Activated gamma-delta T cell treated with anti-CD3 and anti-CD28 coated beads, Interleukin-2, amount 50 U/mL, for 16 hours (primary cell): ENCODE measurements at regions not wholly inside any gene's neighbourhood (a gene's known extent, or its start where the extent isn't known, plus 50 kb on each side); places are given as distances from the start of the nearest gene placed in this dataset.
"Not testable (repeated sequence)": the region's sequence is repeated elsewhere in the genome, so short reads cannot be mapped to it uniquely, and the experiment has no call there.

Experiments used
- DNase-seq: peaks from one replicate; pipeline ENCODE4 v3.0.0-alpha.2; 2020; ENCODE audit warnings: low read depth

DNA sequence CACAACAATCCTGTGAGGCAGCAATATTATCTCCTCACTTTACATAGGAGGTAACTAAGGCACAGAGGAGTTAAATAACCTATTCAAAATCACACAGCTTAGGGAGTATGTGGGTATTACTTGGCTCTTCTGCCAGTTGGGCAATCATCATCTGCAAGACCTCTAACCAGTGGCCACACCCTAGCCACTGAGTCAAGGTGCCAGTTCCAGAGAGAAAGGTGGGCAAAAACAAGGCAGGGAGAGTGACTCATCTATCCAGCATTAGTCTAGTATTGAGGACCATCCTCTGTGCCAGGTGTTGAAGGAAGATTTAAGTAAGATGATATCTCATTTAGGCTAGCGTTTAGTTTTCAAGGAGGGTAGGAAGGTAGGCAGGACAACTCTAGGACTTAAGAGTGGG, 113.9 kb upstream of the EOLA2 start:
- no peak for DNase-seq

- no peak for DNase-seq
These were observed 120.4 kb upstream of the EOLA2 start for GRCh38 chrX:150058728-150059127.

DNA sequence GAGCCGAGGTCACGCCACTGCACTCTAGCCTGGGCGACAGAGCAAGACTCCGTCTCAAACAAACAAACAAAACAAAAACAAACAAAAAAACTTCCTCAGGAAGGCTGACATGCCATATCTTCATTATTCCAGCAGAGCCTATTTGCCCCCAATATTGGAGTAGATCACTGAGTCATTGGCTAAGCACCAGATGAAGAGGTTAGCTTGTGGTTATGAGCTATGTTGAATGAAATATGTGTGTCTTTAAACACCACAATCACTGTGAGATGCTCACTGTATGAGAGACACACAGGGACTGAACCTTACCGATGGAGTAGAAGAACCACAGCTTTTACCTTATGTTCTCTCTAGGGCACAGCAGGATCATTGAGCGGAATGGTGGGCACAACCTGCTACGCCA, 122.1 kb upstream of the EOLA2 start:
- DNase-seq = no peak

DNA sequence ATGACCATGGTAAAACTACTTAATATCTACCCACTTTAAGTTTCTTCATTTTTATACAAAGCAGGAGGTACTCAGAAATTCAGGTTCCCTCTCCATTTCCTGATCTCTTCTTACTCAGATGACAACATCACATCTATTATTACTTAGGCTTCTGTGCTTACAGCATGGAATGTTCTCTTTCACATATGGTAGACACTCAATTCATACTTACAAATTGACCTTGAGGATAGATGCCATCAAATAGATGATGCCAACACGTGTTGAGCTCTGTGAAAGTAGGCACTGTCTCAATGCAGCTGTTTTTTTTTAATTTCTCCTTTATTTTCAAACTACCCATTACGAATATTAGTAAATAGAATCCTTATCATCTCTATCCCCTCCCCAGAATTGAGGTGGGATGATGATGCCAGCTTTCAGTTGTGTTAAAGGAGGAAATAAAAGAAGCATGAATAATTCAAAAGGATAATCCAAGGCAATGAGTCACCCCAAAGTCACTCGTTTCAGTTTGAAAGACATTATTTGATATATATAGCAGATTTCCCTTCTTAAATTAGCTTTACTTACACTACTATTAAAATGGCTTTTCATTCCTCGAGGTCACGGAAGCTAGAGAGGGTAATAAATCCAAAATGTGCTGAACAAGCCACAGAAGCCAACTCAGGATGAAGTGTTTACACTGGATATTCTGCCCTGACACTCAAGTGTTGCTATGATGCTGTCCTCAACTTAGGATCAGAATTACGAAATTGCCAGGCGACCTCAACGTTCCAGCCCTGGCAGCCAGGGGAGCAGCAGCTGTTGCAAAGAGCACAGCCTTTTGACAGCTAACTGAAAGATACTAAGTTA, 124.2 kb upstream of the EOLA2 start:
- DNase-seq = no peak

DNA sequence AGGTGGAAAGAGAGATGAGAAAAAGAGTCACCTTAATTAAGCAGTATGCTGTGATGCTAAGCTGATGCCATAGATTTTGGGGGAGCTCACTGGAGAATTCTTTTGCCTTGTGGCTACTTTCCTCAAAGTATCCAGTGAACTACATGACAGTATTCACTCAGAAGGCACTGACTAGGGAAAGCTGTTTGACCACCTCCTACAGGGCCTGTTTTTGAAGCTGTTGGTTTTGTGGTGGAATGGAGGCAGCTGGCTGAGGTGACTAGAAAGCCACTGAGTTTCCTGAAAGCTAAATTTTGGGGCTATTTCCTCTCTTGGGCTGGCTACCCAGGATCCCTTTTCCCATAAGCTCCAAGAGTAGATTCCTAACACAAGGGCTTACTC, 124.8 kb upstream of the EOLA2 start:
- no peak for DNase-seq

- DNase-seq = no peak
These were observed 125.4 kb upstream of the EOLA2 start for GRCh38 chrX:150063674-150064073.

GRCh38 chrX:150074175-150074574, 135.9 kb upstream of the EOLA2 start:
- no peak for DNase-seq

GRCh38 chrX:150080497-150080896, 142.2 kb upstream of the EOLA2 start:
- DNase-seq = no peak

GRCh38 chrX:150081076-150081475, 142.8 kb upstream of the EOLA2 start:
- no peak for DNase-seq

- DNase-seq = no peak
These were observed 146.4 kb upstream of the EOLA2 start for GRCh38 chrX:150084496-150085229.

DNA sequence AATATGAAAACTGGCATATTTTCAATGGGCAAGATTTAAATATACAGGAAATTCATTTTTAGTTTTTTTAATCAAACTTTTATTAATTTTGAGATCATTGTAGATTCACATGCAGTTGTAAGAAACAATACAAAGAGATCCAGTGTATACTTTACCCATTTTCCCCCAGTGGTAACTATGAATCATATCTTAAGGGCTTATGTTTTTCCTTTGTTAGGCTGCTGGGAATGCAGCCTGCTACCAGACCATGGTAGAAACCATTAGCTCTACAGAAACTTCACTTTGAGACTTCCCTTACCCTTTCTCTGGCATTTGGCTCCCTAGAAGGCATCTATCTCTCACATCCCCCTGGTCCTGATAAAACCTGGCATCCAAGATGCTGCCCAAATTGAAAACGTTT, 147.6 kb upstream of the EOLA2 start:
- DNase-seq = no peak

DNA sequence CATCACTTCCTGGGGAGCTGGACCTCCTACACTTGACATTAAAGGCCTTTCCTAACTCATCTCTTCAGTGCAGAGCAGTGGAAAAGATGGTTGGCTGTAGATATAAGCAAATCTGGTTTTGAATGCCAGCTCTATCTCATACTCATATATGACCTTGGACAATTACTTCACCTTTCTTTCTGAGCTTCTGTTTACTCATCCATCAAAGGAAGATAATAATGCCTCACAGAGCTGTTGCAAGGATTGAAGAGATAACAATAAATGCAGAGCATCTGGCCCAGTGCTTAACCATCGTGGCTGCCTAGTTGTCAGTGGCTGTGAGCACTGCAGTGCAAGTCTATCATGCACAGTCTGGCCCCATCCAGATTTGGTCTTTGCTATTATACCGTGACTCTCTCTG, 148.1 kb upstream of the EOLA2 start:
- DNase-seq = no peak

DNA sequence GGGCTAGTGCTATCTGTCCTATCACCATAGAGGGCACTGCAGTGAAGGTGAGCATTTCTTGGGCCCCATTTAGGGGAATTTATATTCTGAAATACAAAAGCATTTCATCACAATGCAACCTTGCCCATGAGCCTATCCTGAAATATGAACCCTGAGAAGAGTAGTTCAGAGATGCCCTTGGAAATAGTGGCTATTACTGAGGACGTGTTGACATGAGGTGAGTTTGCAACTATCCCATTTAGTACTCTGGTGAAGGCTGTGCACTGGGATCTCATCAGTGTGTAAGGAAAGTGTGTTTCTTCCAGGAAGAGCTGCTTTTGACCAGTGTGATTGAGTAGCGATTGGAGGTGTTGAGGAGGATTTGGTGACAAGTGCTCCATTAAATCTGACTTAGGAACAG, 149.3 kb upstream of the EOLA2 start:
- no peak for DNase-seq

GRCh38 chrX:150088042-150088441, 149.8 kb upstream of the EOLA2 start:
- DNase-seq = no peak

- DNase-seq = no peak
These were observed 150.7 kb upstream of the EOLA2 start for GRCh38 chrX:150088766-150089518.

DNA sequence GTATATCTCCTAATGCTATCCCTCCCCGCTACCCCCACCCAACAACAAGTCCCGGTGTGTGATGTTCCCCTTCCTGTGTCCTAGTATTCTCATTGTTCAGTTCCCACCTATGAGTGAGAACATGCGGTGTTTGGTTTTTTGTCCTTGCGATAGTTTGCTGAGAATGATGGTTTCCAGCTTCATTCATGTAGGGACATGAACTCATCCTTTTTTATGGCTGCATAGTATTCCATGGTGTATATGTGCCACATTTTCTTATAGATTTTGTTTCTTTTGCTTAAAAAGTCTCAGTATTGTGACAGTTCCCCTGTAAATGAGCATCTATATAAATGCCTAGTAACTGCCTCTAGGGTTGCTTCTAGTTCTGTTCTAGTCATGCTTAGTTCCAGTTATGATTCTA, 153.0 kb upstream of the EOLA2 start:
- not testable (repeated sequence) for DNase-seq

- no peak for DNase-seq
These were observed 154.3 kb upstream of the EOLA2 start for GRCh38 chrX:150092549-150092948.

GRCh38 chrX:150094375-150094774, 156.1 kb upstream of the EOLA2 start:
- no peak for DNase-seq

GRCh38 chrX:150094996-150095395, 156.7 kb upstream of the EOLA2 start:
- no peak for DNase-seq

DNA sequence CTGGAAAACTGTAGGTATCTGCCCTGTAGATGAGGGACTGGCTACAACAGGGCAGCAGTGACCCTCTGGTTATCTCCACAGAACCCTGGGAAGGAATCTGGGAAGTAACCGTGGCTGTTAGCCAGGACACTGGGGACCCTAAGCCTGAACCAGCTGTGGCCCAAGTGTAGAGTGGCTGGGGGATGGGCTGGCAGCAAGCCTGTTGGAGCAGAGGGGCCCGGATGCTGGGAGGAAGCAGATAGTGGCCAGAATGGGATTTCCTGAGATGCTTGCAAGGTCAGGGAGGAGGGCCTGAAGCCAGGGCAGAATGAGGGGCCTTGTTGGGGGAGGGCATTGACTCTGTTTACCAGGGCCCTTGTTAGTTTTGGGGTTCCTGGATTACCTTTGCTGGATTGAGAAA, 161.0 kb upstream of the EOLA2 start:
- no peak for DNase-seq

- no peak for DNase-seq
These were observed 162.0 kb upstream of the EOLA2 start for GRCh38 chrX:150100261-150100660.

DNA sequence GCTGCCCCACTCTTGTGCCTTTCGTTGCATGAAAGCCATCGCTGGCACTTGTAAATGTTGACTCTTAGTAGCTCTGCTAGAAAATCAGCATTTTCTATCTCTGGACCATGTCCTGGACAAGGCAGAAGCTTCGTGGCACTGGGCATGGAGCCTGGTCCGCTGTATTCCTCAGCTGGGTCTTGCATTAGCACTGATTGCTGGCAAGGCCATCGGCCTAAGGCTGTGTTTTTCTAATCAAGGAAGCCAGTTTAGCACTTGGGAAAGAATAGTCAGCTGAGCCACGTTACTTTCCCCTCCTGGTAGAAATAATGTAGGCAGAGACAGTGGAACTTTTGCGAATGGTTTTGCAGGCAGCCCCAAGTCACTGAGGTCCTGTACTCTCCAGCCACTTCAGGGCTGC, 180.2 kb upstream of the EOLA2 start:
- DNase-seq = no peak

GRCh38 chrX:150119323-150119722, 181.0 kb upstream of the EOLA2 start:
- no peak for DNase-seq
